ENCODE measurements at regions not wholly inside any gene's neighbourhood (a gene's known extent, or its start where the extent isn't known, plus 50 kb on each side); places are given as distances from the start of the nearest gene placed in this dataset.

DNA sequence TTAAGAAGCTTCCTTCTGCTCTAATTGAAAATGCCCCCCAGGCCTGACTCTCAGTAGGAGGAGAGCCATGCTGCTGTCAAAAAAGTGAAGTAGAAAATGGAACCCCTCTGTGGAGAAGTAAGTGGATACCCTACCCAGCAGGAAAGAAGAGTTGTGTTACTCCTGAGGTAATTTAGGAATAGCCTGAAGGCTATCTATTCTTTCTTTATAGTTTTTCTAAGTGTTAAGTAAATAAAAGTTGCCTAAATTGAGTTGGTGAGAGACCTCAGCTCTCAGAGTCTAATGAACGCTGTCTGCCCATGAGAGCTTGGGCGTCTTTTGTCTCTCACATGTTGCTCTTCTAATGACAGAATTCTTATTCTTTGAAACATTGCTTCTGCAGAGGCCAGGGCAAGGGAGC, 116.2 kb downstream of the NSUN3 start:
- no peak for DNase-seq

DNA sequence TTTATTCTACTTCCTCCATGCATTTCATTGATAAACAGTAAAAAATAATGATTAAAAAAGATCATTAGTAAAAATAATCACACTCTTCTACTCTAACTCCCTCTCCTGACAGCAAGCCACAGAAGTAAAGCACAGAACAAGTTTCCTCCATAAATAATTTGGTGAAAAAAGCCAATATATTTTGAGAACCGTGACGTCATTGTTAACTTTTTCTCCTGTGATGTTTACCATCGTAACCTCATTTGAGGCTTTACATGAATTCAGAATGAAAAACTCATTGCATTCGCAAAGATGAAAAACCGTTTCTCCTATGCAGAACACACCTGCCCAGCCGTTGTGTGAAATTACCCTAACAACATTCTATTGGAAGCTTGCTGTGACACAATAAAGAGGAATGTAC, 120.7 kb downstream of the NSUN3 start:
- no peak for DNase-seq

DNA sequence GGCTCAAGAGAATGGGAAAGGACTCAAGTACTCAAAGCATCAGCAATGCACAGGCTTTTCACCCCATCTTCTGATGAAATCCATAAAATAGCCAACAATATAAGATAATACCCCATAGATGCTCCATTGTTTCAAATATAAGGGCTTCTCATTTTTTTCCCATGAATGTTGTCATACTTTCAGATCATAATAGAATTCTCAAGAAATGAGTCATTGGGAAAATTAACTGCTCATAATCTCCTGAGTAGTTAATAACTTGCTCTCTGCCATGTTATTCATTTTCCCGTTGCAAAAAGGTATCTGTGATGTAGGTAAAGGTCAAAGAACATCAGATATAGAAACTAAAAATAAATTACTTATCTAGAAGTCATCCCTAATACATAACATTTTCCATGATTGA, 121.9 kb downstream of the NSUN3 start:
- DNase-seq, result no peak

DNA sequence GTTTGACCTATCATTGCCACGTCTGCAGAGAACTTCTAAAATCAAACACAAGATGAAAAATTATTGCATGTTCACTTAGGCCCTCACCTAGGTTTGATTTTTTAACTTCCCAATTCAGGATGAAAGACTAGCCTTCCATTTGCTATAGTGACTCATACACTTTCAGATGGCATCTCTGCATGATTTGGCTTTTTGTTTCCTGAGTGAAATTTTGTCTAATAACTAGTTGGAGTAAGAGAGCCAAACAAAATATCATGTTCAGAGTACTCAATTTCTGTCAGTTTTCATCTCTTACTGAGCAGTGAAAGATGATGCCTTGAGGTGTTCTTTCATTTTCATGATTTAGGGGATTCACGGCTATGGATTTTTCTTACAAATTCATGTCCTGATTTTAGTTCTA, 122.9 kb downstream of the NSUN3 start:
- no peak for DNase-seq

DNA sequence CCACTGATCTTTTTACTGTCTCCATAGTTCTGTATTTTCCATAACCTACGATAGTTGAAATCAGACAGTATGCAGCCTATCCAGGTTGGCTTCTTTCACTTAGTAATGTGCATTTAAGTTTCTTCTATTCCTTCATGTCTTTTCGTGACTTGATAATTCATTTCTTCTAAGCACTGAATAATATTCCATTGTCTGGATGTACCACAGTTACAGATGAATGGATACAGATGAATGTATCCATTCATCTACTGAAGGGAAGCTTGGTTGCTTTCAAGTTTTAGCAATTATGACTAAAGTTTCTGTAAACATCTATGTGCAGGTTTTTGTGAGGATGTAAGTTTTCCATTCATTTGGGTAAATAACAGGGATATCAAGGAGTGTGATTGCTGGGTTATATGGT, 124.8 kb downstream of the NSUN3 start:
- no peak for DNase-seq

DNA sequence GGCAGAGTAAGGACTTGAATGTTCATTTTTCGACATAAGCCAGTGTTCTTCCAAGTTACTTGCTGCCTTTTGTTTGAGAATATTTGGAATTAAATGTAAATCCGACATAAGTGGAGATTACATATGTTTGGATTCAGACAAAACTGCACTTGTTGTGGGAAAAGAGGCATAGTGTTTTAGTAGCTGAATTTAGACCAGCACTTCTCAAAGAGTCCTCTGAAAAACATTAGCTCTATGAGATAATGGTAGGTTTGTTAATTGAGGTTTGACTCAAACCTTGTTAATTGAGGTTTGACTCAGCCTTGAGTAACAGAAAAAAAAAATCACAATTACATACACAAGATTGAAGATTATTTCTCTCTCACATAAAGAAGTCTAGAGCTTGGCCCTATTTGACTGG, 132.5 kb downstream of the NSUN3 start:
- no peak for DNase-seq

DNA sequence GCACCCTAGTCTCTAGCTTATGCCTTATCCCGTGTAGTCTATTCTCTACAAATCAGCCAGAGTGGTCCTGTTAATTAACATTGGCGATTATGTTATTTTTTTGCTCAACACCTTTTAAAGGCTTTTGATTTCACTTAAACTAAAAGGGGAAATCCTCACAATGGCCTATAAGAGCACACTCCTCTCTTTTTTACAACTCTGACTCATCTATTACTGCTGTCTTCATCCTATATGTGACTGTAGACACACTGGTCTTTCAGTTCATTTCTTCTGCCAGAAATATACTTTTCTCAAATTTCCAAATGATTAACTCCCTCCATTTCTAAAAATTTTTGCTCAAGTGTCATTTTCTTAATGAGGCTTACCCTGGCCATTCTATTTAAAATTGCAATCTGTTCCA, 143.4 kb downstream of the NSUN3 start:
- DNase-seq, result no peak

DNA sequence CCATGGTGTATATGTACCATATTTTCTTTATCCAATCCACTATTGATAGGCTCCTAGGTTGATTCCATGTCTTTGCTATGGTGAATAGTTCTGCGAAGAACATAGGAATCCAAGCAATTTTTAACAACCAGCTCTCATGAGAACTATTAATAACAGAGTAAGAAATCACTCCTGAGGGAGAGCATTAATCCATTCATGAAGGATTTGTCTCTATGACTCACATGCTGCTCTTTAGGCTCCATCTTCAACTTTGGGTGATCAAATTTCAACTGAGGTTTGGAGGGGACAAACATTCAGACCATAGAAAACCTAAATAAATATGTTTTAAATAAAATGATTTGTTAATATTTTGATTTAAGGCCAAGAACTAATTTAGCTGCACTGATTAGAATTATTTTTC, 147.4 kb downstream of the NSUN3 start:
- no peak for DNase-seq

DNA sequence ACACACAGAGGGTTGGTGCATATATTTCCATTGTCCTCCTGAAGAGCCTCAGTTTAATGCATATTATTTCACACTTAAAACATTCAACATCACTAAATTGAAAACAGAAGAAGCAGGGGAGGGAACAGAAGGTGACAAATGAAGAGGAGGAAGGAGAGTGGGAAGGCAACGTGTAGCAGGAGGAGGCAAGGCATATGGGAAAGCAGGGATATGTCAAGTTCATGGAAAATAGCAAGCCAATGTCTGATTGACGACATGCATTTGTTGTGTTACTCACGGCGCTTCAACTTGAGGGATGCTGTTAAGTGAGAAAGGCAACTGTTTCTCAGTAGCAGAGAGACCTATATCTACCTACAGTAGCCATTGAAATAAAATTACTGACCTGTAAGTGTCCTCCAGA, 154.5 kb downstream of the NSUN3 start:
- DNase-seq, result no peak

DNA sequence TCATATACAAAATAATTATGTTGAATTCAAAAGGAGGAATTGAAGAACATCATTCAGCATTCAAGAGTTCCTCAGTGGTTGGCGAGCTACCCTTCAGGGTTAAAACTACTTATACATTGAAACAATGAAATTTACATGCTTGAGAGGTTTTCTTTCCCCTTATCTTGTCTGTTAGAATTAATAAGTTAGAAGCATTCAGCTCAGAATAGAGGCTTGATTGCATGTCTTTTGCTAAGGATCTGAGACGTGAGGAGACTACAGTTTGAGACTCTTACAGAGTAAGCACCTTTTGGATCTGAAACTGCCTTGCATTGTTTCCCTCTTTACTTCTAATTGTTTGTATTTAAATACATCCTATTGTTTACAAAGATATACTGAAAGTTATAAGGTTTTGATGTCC, 157.6 kb downstream of the NSUN3 start:
- DNase-seq, result no peak

DNA sequence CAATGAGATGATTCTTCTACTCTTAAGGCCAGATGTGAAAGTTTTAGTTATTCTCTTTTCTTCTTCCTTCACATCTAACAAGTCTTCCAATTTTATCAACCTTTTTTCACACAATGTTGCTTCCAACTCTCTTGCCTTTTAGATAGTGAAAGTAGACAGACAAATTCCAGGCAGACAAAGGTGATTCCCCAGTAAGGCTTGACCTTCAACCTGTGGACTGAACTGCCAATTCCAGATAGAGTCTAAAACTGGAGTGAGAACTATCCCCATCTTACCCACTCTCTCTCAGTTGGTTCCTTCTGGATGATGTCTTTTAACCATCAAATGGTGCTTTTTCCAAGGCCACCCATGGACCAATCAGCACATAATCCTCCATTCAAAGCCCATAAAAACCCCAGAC, 159.0 kb downstream of the NSUN3 start:
- DNase-seq, result no peak

DNA sequence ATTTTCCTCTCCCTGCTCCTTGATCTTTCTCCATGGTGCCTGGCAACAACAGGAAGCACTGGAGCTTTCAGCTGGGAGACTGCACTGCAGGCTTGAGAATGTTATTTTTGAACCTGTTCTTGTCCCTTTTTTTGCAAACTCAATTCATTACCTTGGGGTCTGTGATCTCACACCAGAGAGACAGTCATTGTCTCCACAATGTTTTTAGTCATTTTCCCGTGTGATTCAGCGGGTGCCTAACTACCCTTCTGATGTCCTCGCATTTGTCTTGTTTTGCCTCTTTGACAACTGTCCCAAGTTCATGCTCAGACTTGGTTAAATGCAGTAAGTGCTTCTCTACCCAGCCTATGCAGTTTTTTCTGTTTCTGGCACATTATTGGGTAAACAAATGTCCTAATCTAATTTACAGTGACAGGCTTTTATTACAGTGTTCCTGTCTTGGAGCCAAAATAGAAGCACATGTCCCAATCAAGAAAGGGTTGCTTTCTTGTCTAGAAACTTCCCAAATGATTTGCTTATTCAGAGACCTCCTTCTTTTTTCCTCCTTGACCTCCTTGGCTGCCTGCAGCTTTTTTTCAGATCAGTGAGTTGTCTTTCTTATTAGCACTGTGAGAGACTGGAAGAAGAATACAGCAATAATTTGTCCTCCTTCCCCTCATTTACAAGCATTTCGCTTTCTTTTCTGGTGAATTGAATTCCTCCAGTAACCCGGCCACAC, 162.4 kb downstream of the NSUN3 start:
- DNase-seq, result no peak

DNA sequence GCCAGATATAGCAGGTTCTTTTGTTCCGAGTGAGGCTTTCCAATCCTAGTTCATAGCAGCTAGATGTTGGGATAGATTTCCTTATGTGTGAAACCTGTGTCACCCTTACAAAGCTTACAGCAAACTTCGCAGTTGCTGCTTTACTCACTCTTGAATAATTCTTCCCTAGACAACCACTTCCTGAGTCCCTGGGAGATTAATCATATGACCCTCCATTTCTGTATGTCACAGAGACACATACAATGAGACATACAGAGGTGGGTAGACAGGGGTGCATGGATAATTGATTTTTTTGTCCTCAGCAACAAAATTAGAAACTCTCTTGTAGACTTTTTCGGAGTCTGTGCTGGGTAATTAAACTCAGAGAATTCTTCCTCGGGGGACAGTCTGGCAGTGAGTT, 163.2 kb downstream of the NSUN3 start:
- DNase-seq, result no peak

DNA sequence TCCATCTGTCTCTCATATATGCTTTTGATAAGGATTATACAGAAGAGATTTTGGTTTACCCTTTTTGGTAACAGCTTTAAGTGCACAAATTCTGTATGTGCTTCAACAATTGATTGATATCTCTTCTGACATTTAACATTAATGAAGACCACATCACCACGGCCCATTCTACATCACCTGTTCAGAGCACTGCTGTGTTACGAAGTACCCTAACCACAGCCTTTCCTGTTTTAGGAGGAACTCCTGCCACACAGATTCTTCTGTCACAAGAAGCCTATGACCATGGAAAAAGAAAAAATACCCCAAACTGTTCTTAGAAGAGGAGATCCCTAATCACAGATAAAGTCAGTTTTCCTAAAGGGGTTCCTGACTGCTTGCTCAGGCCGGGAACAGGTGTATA, 170.1 kb downstream of the NSUN3 start:
- DNase-seq, result no peak

DNA sequence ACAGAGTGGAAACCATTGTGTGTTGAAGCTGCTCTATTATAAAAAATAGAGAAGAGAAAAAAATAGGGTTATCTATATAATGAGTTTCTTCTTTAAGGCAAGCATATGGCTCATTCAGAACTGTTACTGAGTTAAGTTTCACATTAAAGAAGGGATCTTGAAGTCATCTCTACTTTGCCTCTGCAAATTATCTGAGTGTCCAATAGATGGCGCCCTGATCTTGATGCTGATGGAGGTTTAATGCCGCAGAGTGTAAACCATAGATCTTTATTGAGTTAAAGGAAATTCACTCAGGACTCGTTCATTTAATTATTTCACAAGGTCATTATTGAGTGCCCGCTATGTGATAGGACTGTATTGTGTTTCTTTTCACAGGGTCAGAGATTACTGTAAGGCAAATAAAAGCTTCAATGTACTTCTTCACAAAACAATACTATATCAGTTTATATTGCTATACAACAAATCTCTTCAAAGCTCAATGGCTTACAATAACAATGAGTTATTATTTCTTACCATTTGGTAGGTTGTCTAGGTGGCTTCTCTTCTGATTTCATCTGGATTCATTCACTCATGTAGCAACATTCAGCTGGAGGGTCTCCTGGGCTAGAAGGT, 171.4 kb downstream of the NSUN3 start:
- no peak for DNase-seq

DNA sequence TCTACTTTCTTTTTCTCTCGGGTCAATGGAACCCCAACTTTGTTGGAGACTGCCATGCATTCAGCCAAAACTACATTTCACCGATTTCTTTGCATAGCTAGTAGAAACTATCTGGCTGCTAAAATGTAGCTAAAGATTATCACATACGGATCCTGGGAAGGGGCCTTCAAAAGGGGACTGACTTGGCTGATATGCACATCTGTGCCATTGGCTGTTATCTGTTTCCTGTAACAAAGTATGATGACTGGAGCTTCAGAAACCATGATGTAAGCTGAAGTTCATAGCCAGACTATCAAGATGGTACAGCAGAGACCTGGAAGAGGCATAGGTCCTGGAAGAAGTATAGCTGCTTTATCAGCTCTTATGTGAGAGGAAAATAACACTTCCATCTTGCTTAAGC, 179.1 kb downstream of the NSUN3 start:
- no peak for DNase-seq

DNA sequence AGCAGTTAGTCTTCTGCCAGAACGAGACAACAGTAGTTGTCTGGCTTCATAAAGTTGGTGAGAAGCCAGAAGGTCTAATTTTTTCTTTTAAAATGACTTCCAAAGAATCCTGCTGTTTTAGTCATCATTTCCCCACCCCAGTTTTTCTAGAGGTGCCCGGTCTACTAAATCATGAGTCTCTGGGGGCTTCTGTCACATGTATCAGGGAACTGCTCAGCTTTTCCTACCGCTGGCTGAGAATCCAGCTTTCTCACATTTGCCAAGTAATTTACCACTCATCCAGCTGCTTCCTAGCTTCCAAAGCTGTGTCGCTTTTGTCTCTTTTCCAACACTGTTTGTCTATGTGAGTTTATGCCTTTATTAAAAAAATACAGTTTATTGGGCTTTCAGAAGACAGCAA, 183.3 kb downstream of the NSUN3 start:
- no peak for DNase-seq

DNA sequence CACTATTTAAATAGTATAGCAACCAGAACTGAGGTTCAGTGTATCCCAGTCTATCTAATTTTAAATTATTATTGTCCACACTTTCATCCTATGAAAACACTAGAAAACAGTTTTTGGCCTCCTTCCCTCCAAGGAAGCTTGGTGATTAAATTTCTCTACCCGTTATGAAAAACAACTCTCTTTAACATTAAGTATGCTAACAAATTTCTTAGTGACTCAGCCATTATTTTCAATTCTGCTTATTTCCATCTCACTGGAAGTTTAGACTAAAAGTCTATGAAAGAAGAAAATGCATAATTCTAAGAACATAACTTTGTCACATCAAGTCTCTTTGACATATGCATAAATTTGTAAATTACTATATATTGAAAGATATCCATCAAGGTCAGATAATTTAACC, 185.2 kb downstream of the NSUN3 start:
- DNase-seq, result no peak

DNA sequence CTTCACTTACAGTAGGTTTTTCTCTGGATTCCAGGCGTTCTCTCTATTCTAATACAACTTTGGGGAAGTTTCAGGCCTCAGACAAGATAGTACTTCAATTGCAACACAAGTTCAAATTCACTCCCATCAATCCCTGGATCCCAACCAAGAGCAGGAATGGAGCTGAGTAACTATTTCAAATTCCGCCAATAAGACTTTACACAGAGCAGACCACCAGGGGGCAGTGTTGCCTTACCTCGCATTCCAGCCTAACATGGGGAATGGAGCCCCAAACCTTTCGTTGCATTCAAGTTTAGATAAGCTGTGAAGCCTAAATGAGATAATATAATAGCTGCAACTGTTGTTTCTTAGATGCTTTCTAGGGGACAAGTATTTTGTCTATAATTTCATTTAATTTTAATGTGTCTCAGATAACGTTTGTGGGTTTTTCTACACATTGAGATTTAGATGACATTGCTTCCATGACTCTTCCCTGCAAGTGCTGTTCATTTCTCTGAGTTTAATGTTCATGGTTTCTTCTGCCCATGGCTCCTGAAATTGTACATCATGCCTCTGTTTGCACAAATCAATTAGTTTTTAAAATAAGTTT, 186.7 kb downstream of the NSUN3 start:
- peak; percentile 28 for DNase-seq

DNA sequence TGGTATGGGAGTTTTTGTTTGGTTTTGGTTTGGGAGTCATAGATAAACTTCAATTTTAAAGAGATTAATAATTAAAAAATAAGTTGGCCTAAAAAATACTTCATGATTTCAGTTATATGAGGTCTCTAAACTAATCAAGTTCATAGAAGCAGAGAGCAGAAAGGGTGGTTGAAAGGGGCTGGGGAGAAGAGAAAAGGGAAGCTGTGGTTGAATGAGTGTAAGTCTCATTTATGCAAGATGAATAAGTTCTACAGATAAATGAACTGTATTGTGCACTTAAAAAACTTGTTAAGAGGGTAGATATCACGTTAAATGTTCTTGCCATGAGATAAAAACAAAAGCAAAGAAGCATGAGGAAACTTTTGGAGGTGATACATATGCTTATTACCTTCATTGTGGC, 188.7 kb downstream of the NSUN3 start:
- DNase-seq, result no peak

DNA sequence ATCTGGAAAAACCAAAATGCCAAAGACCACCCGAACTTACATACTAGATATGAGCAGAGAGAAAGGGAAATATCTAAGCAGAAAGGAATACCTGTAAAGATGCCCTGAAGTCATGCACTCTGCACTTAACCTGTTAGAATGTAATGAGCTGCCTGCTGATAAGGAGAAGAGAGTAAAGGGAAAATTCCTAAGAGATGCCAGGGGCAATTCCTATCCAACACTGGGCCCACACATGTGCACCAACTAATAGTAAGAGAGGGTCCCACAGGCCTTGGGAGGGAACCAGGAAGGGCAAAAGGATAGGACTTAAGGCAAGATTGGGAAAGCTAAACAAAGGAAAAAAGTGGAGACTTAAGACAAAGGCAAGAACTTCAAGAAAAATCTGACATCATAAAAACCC, 189.5 kb downstream of the NSUN3 start:
- no peak for DNase-seq

DNA sequence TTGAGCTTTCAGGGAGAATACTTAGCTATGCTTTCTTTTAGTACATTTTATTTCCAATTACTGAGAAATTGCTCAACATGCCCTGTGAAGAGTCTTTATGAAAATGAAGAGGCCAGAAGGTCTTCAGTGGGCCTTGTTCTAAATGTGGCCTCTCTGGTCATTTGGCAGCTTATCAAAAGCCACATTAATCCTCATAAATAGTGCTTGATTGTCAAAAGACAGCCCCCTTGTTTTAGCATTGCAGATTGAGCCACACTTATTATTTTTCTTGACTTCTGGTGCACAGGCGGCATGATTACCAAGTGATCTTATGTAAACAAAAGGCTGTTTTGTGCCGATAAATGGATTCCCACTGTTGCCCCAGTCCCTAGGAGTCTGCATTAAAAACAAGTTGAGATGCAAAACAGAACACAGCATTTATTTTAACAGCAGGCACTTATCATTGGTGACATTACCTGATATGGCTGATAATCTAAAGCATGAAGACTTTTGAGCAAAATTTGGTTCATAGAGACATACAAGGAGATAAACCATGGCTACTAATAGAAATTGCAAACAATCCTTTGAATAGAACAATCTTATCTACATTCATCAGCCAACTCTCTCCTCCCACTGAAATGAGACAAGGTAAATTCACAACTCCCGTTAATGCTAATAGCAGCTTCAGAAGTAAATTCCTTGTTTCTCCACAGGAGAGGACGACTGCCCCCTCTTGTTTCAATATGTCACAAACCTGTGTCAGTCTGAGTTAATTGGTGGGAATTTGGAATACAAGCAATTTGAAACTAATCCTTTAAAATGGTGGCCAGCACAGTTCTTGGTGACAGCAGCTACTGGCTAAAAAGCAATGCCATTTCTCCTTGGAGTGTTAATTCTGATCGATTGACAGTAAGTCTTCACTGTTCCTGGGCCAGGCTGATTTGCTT, 194.3 kb downstream of the NSUN3 start:
- DNase-seq, result no peak

DNA sequence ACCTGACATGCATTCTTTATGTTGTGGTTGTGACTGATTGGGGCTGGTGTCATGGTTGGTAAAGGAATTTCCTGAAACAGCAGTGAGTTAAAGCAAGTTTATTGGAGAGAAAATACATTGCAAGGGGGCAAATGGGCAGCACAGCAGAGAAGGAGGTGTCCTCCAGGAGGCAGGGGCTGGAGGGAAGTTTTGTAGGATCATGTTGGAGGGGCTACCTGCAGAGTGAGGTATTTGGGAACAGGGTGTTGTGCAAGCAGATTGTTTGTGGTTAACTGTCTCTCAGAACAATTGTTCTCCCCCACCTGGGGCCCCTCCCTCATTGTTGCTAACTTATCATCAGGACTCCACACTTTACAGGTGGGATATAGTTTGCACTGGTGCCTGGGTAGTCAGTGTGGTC, 196.0 kb downstream of the NSUN3 start:
- DNase-seq, result no peak

DNA sequence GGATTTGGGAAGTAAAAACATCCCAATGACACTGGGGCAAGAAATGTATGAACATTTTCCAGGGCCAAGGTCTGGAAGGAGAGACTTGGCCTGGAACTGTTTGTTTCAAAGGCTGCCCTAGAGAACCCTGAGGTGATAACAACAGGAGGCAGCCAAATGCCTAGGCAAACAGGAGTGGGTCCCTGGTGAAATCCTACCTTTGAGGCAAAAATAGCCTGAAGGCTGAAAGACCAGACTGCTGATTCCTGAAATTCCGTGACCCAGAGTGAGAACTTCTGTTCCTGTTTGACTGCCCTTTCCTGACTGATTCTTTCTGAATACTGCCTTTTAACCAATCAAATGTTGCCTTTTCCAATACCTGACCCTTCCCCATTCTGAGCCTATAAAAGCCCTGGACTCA, 196.4 kb downstream of the NSUN3 start:
- DNase-seq, result no peak
